HCT116 (cell line): ENCODE measurements at regions not wholly inside any gene's neighbourhood (a gene's known extent, or its start where the extent isn't known, plus 50 kb on each side); places are given as distances from the start of the nearest gene placed in this dataset.

Experiments
- ATAC-seq: fragments of 200-7000 bp; cut with Tn5 transposase; 2 replicates; pipeline ENCODE4 v1.9.1; 2020; ENCODE audit warnings: mild to moderate bottlenecking, moderate library complexity
- BruUV-seq: library from RNA; stranded (reverse); fragments of 400-500 nt; replicated peaks from 2 replicates; lab custom pipeline; 2021; lab: Mats Ljungman, UMichigan
- CTCF ChIA-PET: fragments of 300-600 bp; sonication (Branson Sonifier 250); formaldehyde crosslinking; loops from one replicate; lab custom pipeline; 2021; ENCODE audit warnings: antibody characterized with exemption; lab: Charles Lee
- POLR2A ChIA-PET: fragments of 300-600, 350-600 bp; sonication (Branson Sonifier 250); formaldehyde crosslinking; loops from one replicate; lab custom pipeline; 2021; ENCODE audit warnings: antibody characterized with exemption; lab: Charles Lee
- RAD21 ChIA-PET, 2 experiments: fragments of 300-600 bp; sonication (Branson Sonifier 250); formaldehyde crosslinking; loops; one replicate each; lab custom pipeline; 2023; ENCODE audit warnings: low total read pairs in 2 of 2; ENCODE audit not compliant: uncharacterized antibody in 2 of 2, unreplicated experiment in 2 of 2, low non-redundant PET in 1 of 2; lab: Charles Lee
- DNase-seq: peaks from one replicate; pipeline ENCODE4 v3.0.0-alpha.2; 2010; ENCODE audit warnings: low read depth, low spot score
- H2AFZ ChIP-seq: fragments of 200-600 bp; shearing (Covaris generic), sonication (generic); 2 replicates; pipeline ENCODE4 v1.6.1; 2017; ENCODE audit warnings: low read depth, mixed run types, mixed read lengths, antibody characterized with exemption, low read length; ENCODE audit not compliant: poor library complexity, severe bottlenecking
- H3K27ac ChIP-seq: 2 replicates; pipeline ENCODE4 v1.5.1; 2012; ENCODE audit warnings: low read depth, low read length
- H3K27me3 ChIP-seq: fragments of 200-600 bp; sonication (generic); 2 replicates; pipeline ENCODE4 v1.6.1; 2016; ENCODE audit warnings: mixed run types, low read length, mixed read lengths; ENCODE audit not compliant: insufficient read depth
- H3K36me3 ChIP-seq, 2 experiments: fragments of 200-500 bp in 1 of 2; fragments of 200-600 bp in 1 of 2; sonication (Bioruptor generic) in 1 of 2; sonication (generic) in 1 of 2; 2 replicates each; pipeline versions ENCODE4 v1.5.1 to v1.6.1; 2014 to 2016; ENCODE audit warnings: low read length in 2 of 2, inconsistent platforms in 1 of 2, mixed read lengths in 1 of 2, mixed run types in 1 of 2; ENCODE audit not compliant: insufficient read depth in 2 of 2, control insufficient read depth in 1 of 2
- H3K4me1 ChIP-seq, 2 experiments: fragments of 200-600 bp in 1 of 2; sonication (generic) in 1 of 2; 2 replicates each; pipeline versions ENCODE4 v1.5.1 to v1.6.1; 2012 to 2017; ENCODE audit warnings: low read length in 2 of 2, inconsistent platforms in 1 of 2, mild to moderate bottlenecking in 1 of 2, mixed read lengths in 1 of 2, mixed run types in 1 of 2, moderate library complexity in 1 of 2; ENCODE audit not compliant: insufficient read depth in 2 of 2, control insufficient read depth in 1 of 2
- H3K4me2 ChIP-seq: fragments of 200-600 bp; sonication (generic); 2 replicates; pipeline ENCODE4 v1.6.1; 2017; ENCODE audit warnings: mixed run types, low read length, mixed read lengths
- H3K4me3 ChIP-seq, 2 experiments: fragments of 200-600 bp in 1 of 2; sonication (generic) in 1 of 2; replicated peaks in 1 of 2; 2 replicates each; pipeline ENCODE4 v1.5.1; 2011 to 2016; ENCODE audit warnings: low read length in 2 of 2, control low read depth in 1 of 2, low read depth in 1 of 2, mild to moderate bottlenecking in 1 of 2, mixed read lengths in 1 of 2, mixed run types in 1 of 2
- H3K79me2 ChIP-seq: fragments of 200-600 bp; sonication (generic); 2 replicates; pipeline ENCODE4 v1.6.1; 2017; ENCODE audit warnings: mild to moderate bottlenecking, mixed run types, low read length, moderate library complexity, mixed read lengths; ENCODE audit not compliant: insufficient read depth
- H3K9ac ChIP-seq: fragments of 200-600 bp; sonication (generic); 2 replicates; pipeline ENCODE4 v1.6.1; 2016; ENCODE audit warnings: low read length, mixed read lengths
- H3K9me2 ChIP-seq: fragments of 200-600 bp; sonication (generic), shearing (Covaris generic); 2 replicates; pipeline ENCODE4 v1.6.1; 2017; ENCODE audit warnings: mixed run types, mild to moderate bottlenecking, moderate library complexity; ENCODE audit not compliant: insufficient read depth
- H3K9me3 ChIP-seq, 2 experiments: fragments of 200-500 bp in 1 of 2; fragments of 200-600 bp in 1 of 2; sonication (Bioruptor generic) in 1 of 2; sonication (generic) in 1 of 2; 2 replicates each; pipeline ENCODE4 v1.6.1; 2014 to 2017; ENCODE audit warnings: low read length in 2 of 2, mixed read lengths in 2 of 2, inconsistent platforms in 1 of 2, low read depth in 1 of 2, mild to moderate bottlenecking in 1 of 2, mixed run types in 1 of 2, moderate library complexity in 1 of 2; ENCODE audit not compliant: control insufficient read depth in 1 of 2, insufficient read depth in 1 of 2
- H4K20me1 ChIP-seq: fragments of 200-600 bp; sonication (generic), shearing (Covaris generic); 2 replicates; pipeline ENCODE4 v1.6.1; 2017; ENCODE audit warnings: mixed run types, mild to moderate bottlenecking, moderate library complexity; ENCODE audit not compliant: insufficient read depth
- CBX3 ChIP-seq: IDR thresholded peaks from 2 replicates; pipeline ENCODE4 v1.6.1; 2012; ENCODE audit warnings: low read depth
- CTCF ChIP-seq, 3 experiments: fragments of 200-600 bp in 1 of 3; sonication (generic) in 1 of 3; IDR thresholded peaks in 2 of 3; conservative IDR thresholded peaks in 1 of 3; 2 replicates each; pipeline ENCODE4 v1.5.1; 2012 to 2017; ENCODE audit warnings: low read depth in 2 of 3, low read length in 2 of 3, antibody characterized with exemption in 1 of 3, borderline replicate concordance in 1 of 3, control low read depth in 1 of 3, mild to moderate bottlenecking in 1 of 3, mixed read lengths in 1 of 3, mixed run types in 1 of 3, moderate library complexity in 1 of 3; ENCODE audit not compliant: insufficient read depth in 1 of 3
- EGR1 ChIP-seq: IDR thresholded peaks from 2 replicates; pipeline ENCODE4 v1.6.1; 2012; ENCODE audit warnings: low read depth
- ELF1 ChIP-seq: IDR thresholded peaks from 2 replicates; pipeline ENCODE4 v1.6.1; 2012; ENCODE audit warnings: low read depth, borderline replicate concordance
- EZH2 ChIP-seq: fragments of 200-600 bp; sonication (generic); IDR thresholded peaks from 2 replicates; pipeline ENCODE4 v1.6.1; 2017; ENCODE audit warnings: antibody characterized with exemption, mixed run types
- EZH2phosphoT487 ChIP-seq: fragments of 200-600 bp; IDR thresholded peaks from 2 replicates; pipeline ENCODE4 v1.6.1; 2018; ENCODE audit warnings: antibody characterized with exemption, borderline replicate concordance
- FOSL1 ChIP-seq: IDR thresholded peaks from 2 replicates; pipeline ENCODE4 v1.6.1; 2012; ENCODE audit warnings: low read depth
- MAX ChIP-seq: IDR thresholded peaks from 2 replicates; pipeline ENCODE4 v1.6.1; 2012
- POLR2A ChIP-seq: IDR thresholded peaks from 2 replicates; pipeline ENCODE4 v1.7.0; 2011; ENCODE audit warnings: borderline replicate concordance; ENCODE audit not compliant: insufficient read depth, insufficient read length; ENCODE audit errors: extremely low read depth
- RAD21 ChIP-seq: IDR thresholded peaks from 2 replicates; pipeline ENCODE4 v1.6.1; 2012; ENCODE audit warnings: low read depth, mild to moderate bottlenecking
- REST ChIP-seq: IDR thresholded peaks from 2 replicates; pipeline ENCODE4 v1.6.1; 2012; ENCODE audit warnings: low read depth
- SIN3A ChIP-seq: IDR thresholded peaks from 2 replicates; pipeline ENCODE4 v1.6.1; 2012; ENCODE audit warnings: low read depth
- SRF ChIP-seq: IDR thresholded peaks from 2 replicates; pipeline ENCODE4 v1.6.1; 2012; ENCODE audit warnings: low read depth
- TCF7L2 ChIP-seq: IDR thresholded peaks from 2 replicates; pipeline ENCODE4 v1.7.0; 2011; ENCODE audit warnings: borderline replicate concordance, inconsistent platforms; ENCODE audit not compliant: insufficient read depth, insufficient read length; ENCODE audit errors: extremely low read depth
- YY1 ChIP-seq: IDR thresholded peaks from 2 replicates; pipeline ENCODE4 v1.6.1; 2011; ENCODE audit warnings: low read length, low read depth, moderate library complexity, mild to moderate bottlenecking; ENCODE audit not compliant: insufficient replicate concordance; ENCODE audit errors: extremely low read depth
- ZBTB33 ChIP-seq: IDR thresholded peaks from 2 replicates; pipeline ENCODE4 v1.6.1; 2011; ENCODE audit warnings: mild to moderate bottlenecking, low read length, moderate library complexity; ENCODE audit not compliant: insufficient replicate concordance; ENCODE audit errors: extremely low read depth
- ZFX ChIP-seq: fragments of 450-650 bp; IDR thresholded peaks from 2 replicates; pipeline ENCODE4 v1.6.1; 2017
- ZNF274 ChIP-seq: fragments of 200-500 bp; sonication (Bioruptor generic); IDR thresholded peaks from 2 replicates; pipeline ENCODE4 v1.6.1; 2014; ENCODE audit warnings: mild to moderate bottlenecking, low read depth, low read length, inconsistent platforms
- intact Hi-C: fragments of 100-400 bp; cut with micrococcal nuclease; formaldehyde crosslinking; loops from 2 replicates; pipeline ENCODE4 v1.10.0; 2022

- TF ChIP-seq ZNF274, result no peak
- TF ChIP-seq TCF7L2, result no peak
These were observed 68.9 kb upstream of the NR2F2 start (continued) for GRCh38 chr15:96261575-96262034.

- intact Hi-C loops, result no loop called here
- H3K9ac ChIP-seq, result no peak overlapping the region
- H3K9me3 ChIP-seq, result no peaks in the 10 kb centered on the region
- no TSS peak for BruUV-seq
- H3K4me2 ChIP-seq, result peak overlapping the region; percentile 12; the same call in 1 of the 2 replicates
- H4K20me1 ChIP-seq, result no peaks in the 10 kb centered on the region
- no peak overlapping the region for H3K4me3 ChIP-seq
- H3K27ac ChIP-seq, result no peak overlapping the region
- H3K79me2 ChIP-seq, result no peaks in the 10 kb centered on the region
- no peaks in the 10 kb centered on the region for H3K36me3 ChIP-seq
- no peaks in the 10 kb centered on the region for H3K9me2 ChIP-seq
- no peak overlapping the region for H2AFZ ChIP-seq
- H3K4me1 ChIP-seq, result peaks cover 36 to 69% of the 10 kb centered on the region in 2 experiments
- RAD21 ChIA-PET, result no interaction called here
- POLR2A ChIA-PET, result interaction anchor here (0.7 kb wide), 1 partner anchor 396 kb away, joined by 6 read pairs; no protein-coding TSS in a partner anchor
- H3K27me3 ChIP-seq, result no peaks in the 10 kb centered on the region
- CTCF ChIA-PET, result no interaction called here
- DNase-seq (no peak), ATAC-seq (no peak)
- TF ChIP-seq CBX3 (no peak), YY1 (no peak), ZNF274 (no peak), ZBTB33 (no peak), POLR2A (no peak), REST (no peak), ZFX (no peak), FOSL1 (no peak), SIN3A (no peak), MAX (no peak), ELF1 (no peak), TCF7L2 (no peak), EGR1 (no peak), CTCF (IDR thresholded peaks at IDR 0.05 in 2 of 3, conservative IDR thresholded peaks at IDR 0.05 in 1 of 3; ENCODE audit: borderline replicate concordance in 1 of 3, insufficient read depth in 1 of 3, low read depth in 2 of 3, low read length in 2 of 3) (no peak), SRF (no peak), RAD21 (no peak), EZH2phosphoT487 (no peak), EZH2 (no peak)
These were observed 68.4 kb upstream of the NR2F2 start for GRCh38 chr15:96262097-96262496.
